Stomach (tissue), 4 donors: ENCODE measurements at regions not wholly inside any gene's neighbourhood (a gene's known extent, or its start where the extent isn't known, plus 50 kb on each side); places are given as distances from the start of the nearest gene placed in this dataset.

Experiments
- POLR2A ChIP-seq, 4 donors: fragments of 450-650 bp; IDR thresholded peaks; one replicate each; pipeline ENCODE4 v1.6.1; 2016; ENCODE audit warnings: antibody characterized with exemption in 4 of 4, control low read depth in 2 of 4, mild to moderate bottlenecking in 1 of 4, moderate library complexity in 1 of 4
- TF ChIP-seq, protein P1 (sequence below), 7 experiments: fragments of 450-650 bp in 4 of 7; fragments of 200-600 bp in 3 of 7; sonication (generic) in 3 of 7; IDR thresholded peaks; one replicate each; pipeline ENCODE4 v1.5.1; 2016 to 2019; ENCODE audit warnings: antibody characterized with exemption in 7 of 7, control low read depth in 2 of 7, mild to moderate bottlenecking in 1 of 7

GRCh38 chr9:11708899-11709298, 984.3 kb upstream of the TYRP1 start:
- TF ChIP-seq, protein P1, sequence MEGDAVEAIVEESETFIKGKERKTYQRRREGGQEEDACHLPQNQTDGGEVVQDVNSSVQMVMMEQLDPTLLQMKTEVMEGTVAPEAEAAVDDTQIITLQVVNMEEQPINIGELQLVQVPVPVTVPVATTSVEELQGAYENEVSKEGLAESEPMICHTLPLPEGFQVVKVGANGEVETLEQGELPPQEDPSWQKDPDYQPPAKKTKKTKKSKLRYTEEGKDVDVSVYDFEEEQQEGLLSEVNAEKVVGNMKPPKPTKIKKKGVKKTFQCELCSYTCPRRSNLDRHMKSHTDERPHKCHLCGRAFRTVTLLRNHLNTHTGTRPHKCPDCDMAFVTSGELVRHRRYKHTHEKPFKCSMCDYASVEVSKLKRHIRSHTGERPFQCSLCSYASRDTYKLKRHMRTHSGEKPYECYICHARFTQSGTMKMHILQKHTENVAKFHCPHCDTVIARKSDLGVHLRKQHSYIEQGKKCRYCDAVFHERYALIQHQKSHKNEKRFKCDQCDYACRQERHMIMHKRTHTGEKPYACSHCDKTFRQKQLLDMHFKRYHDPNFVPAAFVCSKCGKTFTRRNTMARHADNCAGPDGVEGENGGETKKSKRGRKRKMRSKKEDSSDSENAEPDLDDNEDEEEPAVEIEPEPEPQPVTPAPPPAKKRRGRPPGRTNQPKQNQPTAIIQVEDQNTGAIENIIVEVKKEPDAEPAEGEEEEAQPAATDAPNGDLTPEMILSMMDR (IDR thresholded peaks at IDR 0.05), result no peak
- TF ChIP-seq POLR2A (IDR thresholded peaks at IDR 0.05), result no peak
